ENCODE measurements at regions not wholly inside any gene's neighbourhood (a gene's known extent, or its start where the extent isn't known, plus 50 kb on each side); places are given as distances from the start of the nearest gene placed in this dataset.

- no peak overlapping the region for H3K27ac ChIP-seq
- no peak for TF ChIP-seq CTCF (conservative IDR thresholded peaks at IDR 0.05)
Measured at GRCh38 chr7:130887182-130887956, 153.4 kb upstream of the KLF14 start.

GRCh38 chr7:130887957-130888371 is 154.0 kb upstream of the KLF14 start:
- no peak for TF ChIP-seq CTCF (conservative IDR thresholded peaks at IDR 0.05)
- H3K27ac ChIP-seq = no peak overlapping the region

GRCh38 chr7:130888468-130888867 is 154.5 kb upstream of the KLF14 start:
- TF ChIP-seq CTCF (conservative IDR thresholded peaks at IDR 0.05) = no peak
- H3K27ac ChIP-seq = no peak overlapping the region

- H3K27ac ChIP-seq = no peak overlapping the region
- no peak for TF ChIP-seq CTCF (conservative IDR thresholded peaks at IDR 0.05)
Measured at GRCh38 chr7:130890176-130891020, 156.4 kb upstream of the KLF14 start.

GRCh38 chr7:130891254-130892094 is 157.5 kb upstream of the KLF14 start:
- no peak overlapping the region for H3K27ac ChIP-seq
- no peak for TF ChIP-seq CTCF (conservative IDR thresholded peaks at IDR 0.05)

GRCh38 chr7:130893441-130893894 is 159.5 kb upstream of the KLF14 start:
- H3K27ac ChIP-seq = no peak overlapping the region
- TF ChIP-seq CTCF (conservative IDR thresholded peaks at IDR 0.05) = no peak
